ENCODE measurements at regions not wholly inside any gene's neighbourhood (a gene's known extent, or its start where the extent isn't known, plus 50 kb on each side); places are given as distances from the start of the nearest gene placed in this dataset.
"Not testable (repeated sequence)": the region's sequence is repeated elsewhere in the genome, so short reads cannot be mapped to it uniquely, and the experiment has no call there.

DNA sequence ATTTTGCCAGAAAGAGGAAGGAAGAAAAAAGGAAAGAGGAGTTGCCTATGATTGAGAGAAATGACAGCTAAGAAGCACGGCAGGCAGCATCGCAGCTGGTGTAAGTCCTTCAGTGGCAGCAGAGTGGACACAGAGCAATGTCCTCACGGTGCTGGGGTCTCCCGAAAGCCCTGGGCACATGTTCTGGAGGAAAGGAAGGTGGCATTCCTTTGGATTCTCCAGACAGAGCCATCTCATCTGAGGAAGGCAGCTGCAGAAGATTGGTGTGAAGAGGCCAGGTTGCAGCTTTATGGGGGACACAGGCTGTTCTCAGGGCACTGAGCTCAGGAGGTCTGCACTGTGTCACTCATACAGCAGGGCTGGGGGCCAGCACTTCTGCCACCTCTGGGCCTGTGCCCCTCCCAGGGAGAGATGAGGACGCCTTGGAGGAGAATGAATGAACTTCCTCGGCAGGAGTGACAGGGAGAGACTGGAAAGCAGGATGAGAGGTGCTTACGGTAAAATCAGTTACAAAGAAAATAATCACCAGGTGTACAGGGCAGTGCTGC, 252.0 kb upstream of the MYT1L start:
- DNase-seq (ENCODE audit: low read depth), result no peak
- Histone ChIP-seq H3K36me3 (ENCODE audit: control insufficient read depth, insufficient read depth, low read length) (no peaks in the 10 kb centered on the region), H3K4me3 (ENCODE audit: low read depth, low read length) (no peak overlapping the region), H3K27me3 (ENCODE audit: control insufficient read depth, insufficient read depth, low read length) (no peaks in the 10 kb centered on the region)
- TF ChIP-seq, protein P1, sequence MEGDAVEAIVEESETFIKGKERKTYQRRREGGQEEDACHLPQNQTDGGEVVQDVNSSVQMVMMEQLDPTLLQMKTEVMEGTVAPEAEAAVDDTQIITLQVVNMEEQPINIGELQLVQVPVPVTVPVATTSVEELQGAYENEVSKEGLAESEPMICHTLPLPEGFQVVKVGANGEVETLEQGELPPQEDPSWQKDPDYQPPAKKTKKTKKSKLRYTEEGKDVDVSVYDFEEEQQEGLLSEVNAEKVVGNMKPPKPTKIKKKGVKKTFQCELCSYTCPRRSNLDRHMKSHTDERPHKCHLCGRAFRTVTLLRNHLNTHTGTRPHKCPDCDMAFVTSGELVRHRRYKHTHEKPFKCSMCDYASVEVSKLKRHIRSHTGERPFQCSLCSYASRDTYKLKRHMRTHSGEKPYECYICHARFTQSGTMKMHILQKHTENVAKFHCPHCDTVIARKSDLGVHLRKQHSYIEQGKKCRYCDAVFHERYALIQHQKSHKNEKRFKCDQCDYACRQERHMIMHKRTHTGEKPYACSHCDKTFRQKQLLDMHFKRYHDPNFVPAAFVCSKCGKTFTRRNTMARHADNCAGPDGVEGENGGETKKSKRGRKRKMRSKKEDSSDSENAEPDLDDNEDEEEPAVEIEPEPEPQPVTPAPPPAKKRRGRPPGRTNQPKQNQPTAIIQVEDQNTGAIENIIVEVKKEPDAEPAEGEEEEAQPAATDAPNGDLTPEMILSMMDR (IDR thresholded peaks at IDR 0.05; ENCODE audit: insufficient read depth, low read depth, low read length), result no peak
- POLR2A ChIA-PET, result no interaction called here
- CTCF ChIA-PET, result no interaction called here

- POLR2A ChIA-PET, result no interaction called here
- no peak overlapping the region for H3K4me3 ChIP-seq (ENCODE audit: low read depth, low read length)
- CTCF ChIA-PET, result no interaction called here
- TF ChIP-seq, protein P1 (IDR thresholded peaks at IDR 0.05; ENCODE audit: insufficient read depth, low read depth, low read length), result no peak
- no peak for DNase-seq (ENCODE audit: low read depth)
- H3K27me3 ChIP-seq (ENCODE audit: control insufficient read depth, insufficient read depth, low read length), result no peaks in the 10 kb centered on the region
- H3K36me3 ChIP-seq (ENCODE audit: control insufficient read depth, insufficient read depth, low read length), result no peaks in the 10 kb centered on the region
These were observed 250.5 kb upstream of the MYT1L start for GRCh38 chr2:2581331-2582159.

- CTCF ChIA-PET; H3K36me3 ChIP-seq (ENCODE audit: control insufficient read depth, insufficient read depth, low read length); POLR2A ChIA-PET; H3K27me3 ChIP-seq (ENCODE audit: control insufficient read depth, insufficient read depth, low read length); DNase-seq (ENCODE audit: low read depth); H3K4me3 ChIP-seq (ENCODE audit: low read depth, low read length): not testable (repeated sequence)
These were observed 249.8 kb upstream of the MYT1L start for GRCh38 chr2:2580841-2581240.

DNA sequence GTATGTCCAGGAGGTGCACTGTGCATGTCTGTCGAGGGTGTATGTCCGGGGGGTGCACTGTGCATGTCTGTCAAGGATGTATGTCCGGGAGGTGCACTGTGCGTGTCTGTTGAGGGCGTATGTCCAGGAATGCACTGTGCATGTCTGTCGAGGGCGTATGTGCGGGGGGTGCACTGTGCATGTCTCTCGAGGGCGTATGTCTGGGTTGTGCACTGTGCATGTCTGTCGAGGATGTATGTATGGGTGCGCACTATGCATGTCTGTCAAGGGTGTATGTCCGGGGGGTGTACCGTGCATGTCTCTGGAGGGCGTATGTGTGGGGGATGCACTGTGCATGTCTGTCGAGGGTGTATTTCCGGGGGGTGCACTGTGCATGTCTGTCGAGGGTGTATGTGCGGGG, 249.3 kb upstream of the MYT1L start:
- ChIA-PET POLR2A (no interaction called here), CTCF (no interaction called here)
- H3K27me3 ChIP-seq (ENCODE audit: control insufficient read depth, insufficient read depth, low read length), result no peaks in the 10 kb centered on the region
- H3K36me3 ChIP-seq (ENCODE audit: control insufficient read depth, insufficient read depth, low read length), result no peaks in the 10 kb centered on the region
- DNase-seq (ENCODE audit: low read depth), result no peak
- no peak overlapping the region for H3K4me3 ChIP-seq (ENCODE audit: low read depth, low read length)
- TF ChIP-seq, protein P1 (IDR thresholded peaks at IDR 0.05; ENCODE audit: insufficient read depth, low read depth, low read length), result no peak

DNA sequence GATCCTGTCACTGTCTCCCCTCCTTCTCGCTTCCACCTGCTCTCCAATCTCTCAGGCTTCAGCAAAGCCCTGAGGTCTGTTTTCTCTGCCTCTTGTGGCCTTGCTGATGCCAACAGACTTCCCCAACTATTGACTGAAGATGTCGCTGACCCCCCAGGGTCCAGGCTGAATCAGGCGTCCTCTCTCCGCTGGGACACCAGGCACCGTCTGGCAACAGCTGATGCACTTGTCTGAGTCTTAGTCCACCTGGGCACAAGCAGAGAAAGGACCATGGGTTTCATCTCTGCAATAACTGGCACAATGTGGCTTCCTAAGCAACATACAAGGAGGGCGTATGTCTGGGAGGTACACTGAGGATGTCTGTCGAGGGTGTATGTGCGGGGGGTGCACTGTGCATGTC, 248.7 kb upstream of the MYT1L start:
- Histone ChIP-seq H3K27me3 (ENCODE audit: control insufficient read depth, insufficient read depth, low read length) (no peaks in the 10 kb centered on the region), H3K4me3 (ENCODE audit: low read depth, low read length) (no peak overlapping the region), H3K36me3 (ENCODE audit: control insufficient read depth, insufficient read depth, low read length) (no peaks in the 10 kb centered on the region)
- ChIA-PET CTCF (no interaction called here), POLR2A (no interaction called here)
- DNase-seq (ENCODE audit: low read depth), result no peak
- TF ChIP-seq, protein P1 (IDR thresholded peaks at IDR 0.05; ENCODE audit: insufficient read depth, low read depth, low read length), result no peak

DNA sequence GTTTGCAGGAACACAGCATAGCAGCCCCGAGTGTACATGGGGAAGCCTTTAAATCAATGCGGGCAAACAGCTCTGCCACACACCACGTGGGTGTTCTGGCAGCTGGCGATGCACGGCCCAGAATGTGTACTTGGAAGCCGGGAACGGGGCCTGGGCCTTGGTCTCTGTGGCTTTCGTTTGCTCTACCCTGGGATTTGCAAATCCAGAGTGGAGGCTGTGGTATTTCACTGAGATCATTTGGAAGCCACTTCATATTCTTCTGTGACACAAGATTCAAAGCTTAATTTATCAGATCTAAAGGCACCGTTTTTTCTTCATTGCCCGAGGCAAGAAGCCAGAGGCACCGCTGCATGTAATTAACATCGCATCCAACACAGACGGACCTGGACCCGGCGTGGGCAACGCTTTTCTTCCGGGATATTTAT, 246.3 kb upstream of the MYT1L start:
- no peaks in the 10 kb centered on the region for H3K27me3 ChIP-seq (ENCODE audit: control insufficient read depth, insufficient read depth, low read length)
- no peak overlapping the region for H3K4me3 ChIP-seq (ENCODE audit: low read depth, low read length)
- POLR2A ChIA-PET, result no interaction called here
- H3K36me3 ChIP-seq (ENCODE audit: control insufficient read depth, insufficient read depth, low read length), result no peaks in the 10 kb centered on the region
- CTCF ChIA-PET, result no interaction called here
- TF ChIP-seq, protein P1 (IDR thresholded peaks at IDR 0.05; ENCODE audit: insufficient read depth, low read depth, low read length), result no peak
- DNase-seq (ENCODE audit: low read depth), result no peak
